NCI-H748 (cell line): ENCODE measurements at regions not wholly inside any gene's neighbourhood (a gene's known extent, or its start where the extent isn't known, plus 50 kb on each side); places are given as distances from the start of the nearest gene placed in this dataset.
"Not testable (repeated sequence)": the region's sequence is repeated elsewhere in the genome, so short reads cannot be mapped to it uniquely, and the experiment has no call there.

Source experiments
- DNase-seq: peaks from one replicate; lab custom pipeline; 2025; ENCODE audit not compliant: unreplicated experiment; lab: John Stamatoyannopoulos, UW

- DNase-seq, result peak; percentile 79
Measured at GRCh38 chr3:27632431-27633223, 89.5 kb downstream of the EOMES start.

- DNase-seq, result no peak
Measured at GRCh38 chr3:27630885-27631284, 91.2 kb downstream of the EOMES start.

GRCh38 chr3:27629366-27629765, 92.8 kb downstream of the EOMES start:
- DNase-seq, result no peak

GRCh38 chr3:27628026-27628750, 93.9 kb downstream of the EOMES start:
- DNase-seq, result no peak

GRCh38 chr3:27626596-27627118, 95.5 kb downstream of the EOMES start:
- no peak for DNase-seq

GRCh38 chr3:27625864-27626263, 96.3 kb downstream of the EOMES start:
- no peak for DNase-seq

- peak; percentile 20 for DNase-seq
Measured at GRCh38 chr3:27623085-27623753, 98.9 kb downstream of the EOMES start.

- no peak for DNase-seq
Measured at GRCh38 chr3:27617552-27617951, 104.6 kb downstream of the EOMES start.

- peak; percentile 67 for DNase-seq
Measured at GRCh38 chr3:27616031-27616430, 106.1 kb downstream of the EOMES start.

GRCh38 chr3:27615555-27615954, 106.6 kb downstream of the EOMES start:
- no peak for DNase-seq

- DNase-seq, result no peak
Measured at GRCh38 chr3:27614592-27614991, 107.5 kb downstream of the EOMES start.

GRCh38 chr3:27613846-27614500, 108.2 kb downstream of the EOMES start:
- DNase-seq, result no peak

GRCh38 chr3:27610800-27611525, 111.2 kb downstream of the EOMES start:
- no peak for DNase-seq

- no peak for DNase-seq
Measured at GRCh38 chr3:27607370-27607769, 114.8 kb downstream of the EOMES start.

GRCh38 chr3:27606537-27606936, 115.6 kb downstream of the EOMES start:
- no peak for DNase-seq

GRCh38 chr3:27601311-27601710, 117.1 kb upstream of the SLC4A7 start:
- DNase-seq, result not testable (repeated sequence)

GRCh38 chr3:27599741-27600140, 115.6 kb upstream of the SLC4A7 start:
- not testable (repeated sequence) for DNase-seq

GRCh38 chr3:27596921-27597320, 112.7 kb upstream of the SLC4A7 start:
- no peak for DNase-seq

GRCh38 chr3:27596334-27596841, 112.2 kb upstream of the SLC4A7 start:
- DNase-seq, result no peak

- DNase-seq, result no peak
Measured at GRCh38 chr3:27594096-27594690, 110.0 kb upstream of the SLC4A7 start.
